Brain microvascular endothelial cell (primary cell): ENCODE measurements at regions not wholly inside any gene's neighbourhood (a gene's known extent, or its start where the extent isn't known, plus 50 kb on each side); places are given as distances from the start of the nearest gene placed in this dataset.

Source experiments
- DNase-seq: peaks from one replicate; pipeline ENCODE4 v3.0.0-alpha.2; 2020
- H3K27ac ChIP-seq: fragments of 250-450 bp; sonication (Bioruptor Pico); 2 replicates; pipeline ENCODE4 v1.5.1; 2020; ENCODE audit warnings: mild to moderate bottlenecking, moderate library complexity
- H3K27me3 ChIP-seq: fragments of 250-450 bp; sonication (Bioruptor Pico); replicated peaks from 2 replicates; pipeline ENCODE4 v1.5.1; 2020; ENCODE audit warnings: mild to moderate bottlenecking
- H3K36me3 ChIP-seq: fragments of 250-450 bp; sonication (Bioruptor Pico); replicated peaks from 2 replicates; pipeline ENCODE4 v1.5.1; 2020; ENCODE audit warnings: mild to moderate bottlenecking
- H3K4me3 ChIP-seq: 2 replicates; pipeline ENCODE4 v1.5.1; 2011; ENCODE audit warnings: low read depth, mild to moderate bottlenecking, control low read depth, low read length, moderate library complexity
- in situ Hi-C: cut with HindIII; loops from 2 replicates; pipeline ENCODE4 v1.10.0; 2017; ENCODE audit warnings: low sequenced_read_pairs, low pct_ligation_motif_present
- TF ChIP-seq, protein P1 (sequence below): IDR thresholded peaks from 2 replicates; pipeline ENCODE4 v1.5.1; 2011; ENCODE audit warnings: low read depth, mild to moderate bottlenecking, moderate library complexity, low read length, control low read depth, inconsistent platforms; ENCODE audit errors: missing control alignments

DNA sequence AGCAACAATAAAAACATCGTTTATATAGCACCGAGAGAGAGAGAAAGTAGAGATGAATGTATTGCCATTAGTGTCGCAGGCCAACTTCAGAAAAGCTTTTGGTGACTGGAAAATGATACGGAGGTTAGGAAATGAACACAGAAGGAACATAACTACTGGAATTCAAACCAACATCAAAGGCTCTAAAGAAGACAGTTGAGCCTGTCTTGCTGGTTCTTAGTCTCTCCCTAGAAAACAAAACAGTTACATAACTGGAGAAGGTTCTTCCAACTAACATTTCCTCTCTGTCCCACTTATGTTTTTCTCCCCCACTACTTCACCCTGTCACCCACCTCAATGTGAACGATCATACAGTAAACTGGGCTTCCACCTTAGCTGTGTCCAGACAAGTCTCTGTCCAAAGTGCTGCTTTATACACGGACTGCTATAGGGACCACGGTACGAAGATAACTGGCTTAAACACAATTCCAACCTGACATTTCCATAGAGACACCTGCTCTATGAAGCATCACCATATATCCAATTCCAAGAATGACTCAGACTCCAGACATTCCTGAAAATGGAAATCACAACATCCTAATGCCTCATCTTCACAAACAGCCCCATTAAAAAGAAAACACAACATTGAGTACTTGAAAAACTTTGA lies 85.2 kb upstream of the ARHGAP32 start:
- Histone ChIP-seq H3K27me3 (no peaks in the 10 kb centered on the region), H3K27ac (no peak overlapping the region), H3K4me3 (no peak overlapping the region), H3K36me3 (no peaks in the 10 kb centered on the region)
- TF ChIP-seq, protein P1, sequence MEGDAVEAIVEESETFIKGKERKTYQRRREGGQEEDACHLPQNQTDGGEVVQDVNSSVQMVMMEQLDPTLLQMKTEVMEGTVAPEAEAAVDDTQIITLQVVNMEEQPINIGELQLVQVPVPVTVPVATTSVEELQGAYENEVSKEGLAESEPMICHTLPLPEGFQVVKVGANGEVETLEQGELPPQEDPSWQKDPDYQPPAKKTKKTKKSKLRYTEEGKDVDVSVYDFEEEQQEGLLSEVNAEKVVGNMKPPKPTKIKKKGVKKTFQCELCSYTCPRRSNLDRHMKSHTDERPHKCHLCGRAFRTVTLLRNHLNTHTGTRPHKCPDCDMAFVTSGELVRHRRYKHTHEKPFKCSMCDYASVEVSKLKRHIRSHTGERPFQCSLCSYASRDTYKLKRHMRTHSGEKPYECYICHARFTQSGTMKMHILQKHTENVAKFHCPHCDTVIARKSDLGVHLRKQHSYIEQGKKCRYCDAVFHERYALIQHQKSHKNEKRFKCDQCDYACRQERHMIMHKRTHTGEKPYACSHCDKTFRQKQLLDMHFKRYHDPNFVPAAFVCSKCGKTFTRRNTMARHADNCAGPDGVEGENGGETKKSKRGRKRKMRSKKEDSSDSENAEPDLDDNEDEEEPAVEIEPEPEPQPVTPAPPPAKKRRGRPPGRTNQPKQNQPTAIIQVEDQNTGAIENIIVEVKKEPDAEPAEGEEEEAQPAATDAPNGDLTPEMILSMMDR: no peak
- in situ Hi-C loops: no loop called here
- DNase-seq: no peak

DNA sequence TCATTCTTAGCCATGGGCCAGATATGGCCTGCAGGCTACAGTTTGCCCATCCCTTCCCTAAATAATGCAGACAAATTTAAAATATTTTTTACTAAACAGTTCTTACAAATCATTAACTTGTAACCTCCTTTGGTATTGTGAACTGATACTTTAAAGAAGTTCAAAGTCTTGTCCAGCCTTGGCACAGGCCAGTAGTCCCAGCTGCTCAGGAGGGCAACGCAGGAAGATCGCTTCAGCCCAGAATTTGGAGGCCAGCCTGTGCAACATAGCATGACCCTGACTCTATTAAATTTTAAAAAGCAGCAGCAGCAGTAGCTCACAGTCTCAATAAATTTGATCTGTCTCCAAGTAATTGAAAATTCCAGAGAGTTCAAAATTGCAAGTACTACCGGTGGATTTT lies 83.7 kb upstream of the ARHGAP32 start:
- Histone ChIP-seq H3K27me3 (no peaks in the 10 kb centered on the region), H3K27ac (no peak overlapping the region), H3K36me3 (no peaks in the 10 kb centered on the region), H3K4me3 (no peak overlapping the region)
- no peak for DNase-seq
- in situ Hi-C loops: no loop called here
- TF ChIP-seq, protein P1: no peak

DNA sequence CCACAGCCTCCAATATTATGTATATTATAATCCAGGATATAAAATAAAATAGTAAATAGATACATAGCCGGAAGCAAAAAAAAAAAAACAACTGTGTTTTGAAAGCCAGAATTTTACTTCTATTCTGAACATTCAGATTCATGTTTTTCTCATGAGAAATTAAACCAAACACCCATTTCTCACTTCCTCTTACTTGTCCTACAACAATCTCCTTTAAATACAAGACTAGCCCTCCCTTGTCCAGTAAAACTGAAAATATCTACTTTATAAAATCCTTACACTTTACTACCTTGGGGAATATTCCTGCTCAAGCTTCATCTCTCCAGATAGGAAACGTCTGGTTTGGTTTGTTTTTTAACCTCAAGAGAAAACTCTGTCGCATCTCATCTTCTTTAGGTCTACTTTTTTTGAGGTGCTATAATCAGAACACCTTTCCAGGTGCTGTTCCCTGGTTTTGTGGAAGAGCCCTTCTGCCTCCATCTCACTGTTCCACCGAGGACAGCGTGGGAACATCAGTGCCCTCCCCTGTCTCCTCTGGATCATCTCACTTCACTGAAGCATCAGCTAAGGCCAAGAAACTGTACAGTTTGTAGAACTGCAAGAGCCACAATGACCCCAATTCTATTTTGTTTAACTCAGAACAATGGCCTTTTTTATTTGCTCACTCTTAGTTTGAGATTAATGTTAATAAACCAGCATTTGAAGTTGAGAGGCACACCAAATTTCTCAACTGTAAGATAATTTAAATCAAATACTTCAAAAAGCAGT lies 82.0 kb upstream of the ARHGAP32 start:
- DNase-seq: no peak
- Histone ChIP-seq H3K36me3 (no peaks in the 10 kb centered on the region), H3K27ac (no peak overlapping the region), H3K4me3 (no peak overlapping the region), H3K27me3 (no peaks in the 10 kb centered on the region)
- TF ChIP-seq, protein P1: no peak
- in situ Hi-C loops: no loop called here

DNA sequence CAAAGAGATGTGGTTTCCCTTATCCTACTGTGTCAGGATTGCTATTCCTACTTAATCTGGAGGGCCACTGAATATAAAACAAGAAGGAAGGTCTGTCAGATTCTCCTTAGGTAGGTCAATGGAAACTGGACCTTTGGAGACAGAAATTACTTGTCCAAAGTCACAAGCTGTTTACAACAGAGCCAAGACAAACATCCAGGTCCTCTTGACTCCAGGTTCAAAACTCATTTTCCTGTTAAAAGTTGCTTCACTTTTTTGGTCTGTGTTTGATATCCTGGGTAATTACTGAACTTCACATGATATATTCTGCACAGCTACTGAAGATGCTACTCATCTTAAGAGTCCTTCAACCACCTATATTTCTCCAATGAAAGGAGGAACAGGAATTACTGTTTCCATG lies 81.2 kb upstream of the ARHGAP32 start:
- H3K27me3 ChIP-seq: no peaks in the 10 kb centered on the region
- no peak overlapping the region for H3K27ac ChIP-seq
- TF ChIP-seq, protein P1: no peak
- DNase-seq: no peak
- in situ Hi-C loops: no loop called here
- H3K36me3 ChIP-seq: no peaks in the 10 kb centered on the region
- H3K4me3 ChIP-seq: no peak overlapping the region

DNA sequence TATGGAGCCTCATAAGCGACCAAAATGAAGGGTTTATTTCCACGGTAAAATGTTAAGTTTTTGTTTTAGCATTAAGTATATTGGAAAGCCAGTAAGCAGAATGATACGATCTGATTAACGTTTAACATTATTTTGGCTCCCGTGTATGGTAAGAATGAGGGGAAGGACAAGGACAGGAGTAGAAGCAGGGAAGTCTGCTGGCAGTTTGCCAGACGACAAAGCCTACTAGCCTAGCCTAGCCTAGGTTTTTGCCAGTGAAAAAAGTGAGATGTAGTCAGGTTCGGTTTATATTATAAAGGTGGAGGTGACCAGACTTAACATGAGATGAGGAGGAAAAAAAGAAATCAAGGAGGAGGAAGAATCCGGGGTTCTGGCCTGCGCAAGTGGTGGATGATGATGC lies 78.9 kb upstream of the ARHGAP32 start:
- DNase-seq: no peak
- no peak overlapping the region for H3K27ac ChIP-seq
- in situ Hi-C loops: no loop called here
- no peaks in the 10 kb centered on the region for H3K27me3 ChIP-seq
- TF ChIP-seq, protein P1: no peak
- no peak overlapping the region for H3K4me3 ChIP-seq
- no peaks in the 10 kb centered on the region for H3K36me3 ChIP-seq

DNA sequence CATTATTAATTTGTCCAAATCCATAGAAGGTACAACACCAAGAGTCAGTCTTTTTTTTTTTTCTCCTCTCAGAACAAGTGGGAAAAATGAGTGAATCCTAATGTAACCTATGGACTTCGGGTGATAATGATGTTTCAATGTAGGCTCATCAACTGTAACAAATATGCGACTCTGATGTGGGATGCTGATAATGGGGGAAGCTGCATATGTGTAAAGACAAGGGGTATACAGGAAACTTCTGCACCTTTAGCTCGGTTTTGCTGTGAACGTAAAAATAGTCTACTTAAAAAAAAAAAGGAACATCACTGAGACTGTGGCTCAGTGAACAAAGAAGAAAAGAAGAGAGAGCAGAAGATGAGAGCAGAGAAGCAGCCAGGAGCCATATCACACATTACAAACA lies 78.3 kb upstream of the ARHGAP32 start:
- Histone ChIP-seq H3K4me3 (no peak overlapping the region), H3K27me3 (no peaks in the 10 kb centered on the region), H3K27ac (no peak overlapping the region), H3K36me3 (no peaks in the 10 kb centered on the region)
- TF ChIP-seq, protein P1: no peak
- in situ Hi-C loops: no loop called here
- no peak for DNase-seq
